ENCODE measurements at regions not wholly inside any gene's neighbourhood (a gene's known extent, or its start where the extent isn't known, plus 50 kb on each side); places are given as distances from the start of the nearest gene placed in this dataset.

- Histone ChIP-seq H3K27me3 (no peaks in the 10 kb centered on the region), H3K9me3 (no peaks in the 10 kb centered on the region), H3K27ac (no peak overlapping the region), H3K4me3 (no peak overlapping the region), H3K36me3 (no peaks in the 10 kb centered on the region), H3K4me1 (no peaks in the 10 kb centered on the region)
- TF ChIP-seq POLR2A (IDR thresholded peaks at IDR 0.05): no peak
- no peak for TF ChIP-seq CTCF (IDR thresholded peaks at IDR 0.05)
- intact Hi-C loops (cut with DNase I): no loop called here
- WGBS, 2 donors: 73 to 76% methylated on average over 2 of the region's 2 CpGs
- DNase-seq: no peak
These were observed 1313.7 kb downstream of the NCAM2 start for GRCh38 chr21:22311741-22312462.

DNA sequence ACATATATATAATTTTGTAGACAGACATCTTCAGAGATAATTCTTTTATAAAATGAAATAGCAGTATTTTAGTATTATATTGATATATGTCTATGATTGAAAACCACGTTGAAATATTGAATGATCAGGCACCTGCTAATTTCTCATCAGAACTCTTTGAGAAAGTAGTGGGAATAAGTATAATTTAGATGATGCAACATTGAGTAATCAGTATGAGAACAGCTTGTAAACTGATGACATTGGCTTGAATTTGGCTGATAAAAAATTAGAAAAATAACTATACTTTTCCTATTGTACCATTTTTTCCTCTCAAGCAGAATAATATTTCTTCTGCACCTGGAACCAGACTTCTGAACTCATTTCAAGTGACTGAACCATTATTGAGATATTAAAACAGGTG lies 1316.8 kb downstream of the NCAM2 start:
- Histone ChIP-seq H3K27me3 (no peaks in the 10 kb centered on the region), H3K4me3 (no peak overlapping the region), H3K36me3 (no peaks in the 10 kb centered on the region), H3K9me3 (peaks cover 0 to 3% (median 0%) of the 10 kb centered on the region in 3 donors), H3K27ac (no peak overlapping the region), H3K4me1 (no peaks in the 10 kb centered on the region)
- no peak for TF ChIP-seq CTCF (IDR thresholded peaks at IDR 0.05)
- no peak for DNase-seq
- 53 to 62% methylated on average over 1 of the region's 1 CpG for WGBS, 2 donors
- intact Hi-C loops (cut with DNase I): no loop called here

DNA sequence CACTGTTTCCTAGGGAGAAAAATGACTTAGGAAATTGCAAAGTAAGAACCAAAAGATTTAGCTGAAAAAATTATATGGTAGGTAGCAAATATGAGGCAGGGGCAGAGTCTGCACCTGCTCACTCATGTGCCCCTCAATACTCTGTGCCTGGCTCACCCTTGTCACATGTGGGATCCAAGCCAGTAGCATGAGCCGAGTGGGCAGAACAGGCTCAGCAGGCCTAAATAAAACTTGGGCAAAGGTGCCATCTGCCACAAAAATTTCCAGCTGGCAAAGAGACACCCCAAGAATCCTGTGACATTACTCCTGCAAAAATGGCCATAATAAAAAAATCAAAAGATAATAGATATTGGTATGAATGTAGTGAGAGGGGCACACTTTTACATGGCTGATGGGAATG lies 1321.2 kb downstream of the NCAM2 start:
- no peak overlapping the region for H3K27ac ChIP-seq
- TF ChIP-seq CTCF (IDR thresholded peaks at IDR 0.05) (no peak), POLR2A (IDR thresholded peaks at IDR 0.05) (no peak)
- H3K27me3 ChIP-seq: no peaks in the 10 kb centered on the region
- peaks cover 0 to 3% (median 0%) of the 10 kb centered on the region in 3 donors for H3K9me3 ChIP-seq
- no peaks in the 10 kb centered on the region for H3K36me3 ChIP-seq
- H3K4me1 ChIP-seq: no peaks in the 10 kb centered on the region
- H3K4me3 ChIP-seq: no peak overlapping the region
- WGBS, 2 donors: 91 to 100% methylated on average over 1 of the region's 1 CpG
- intact Hi-C loops (cut with DNase I): no loop called here
- DNase-seq: no peak

DNA sequence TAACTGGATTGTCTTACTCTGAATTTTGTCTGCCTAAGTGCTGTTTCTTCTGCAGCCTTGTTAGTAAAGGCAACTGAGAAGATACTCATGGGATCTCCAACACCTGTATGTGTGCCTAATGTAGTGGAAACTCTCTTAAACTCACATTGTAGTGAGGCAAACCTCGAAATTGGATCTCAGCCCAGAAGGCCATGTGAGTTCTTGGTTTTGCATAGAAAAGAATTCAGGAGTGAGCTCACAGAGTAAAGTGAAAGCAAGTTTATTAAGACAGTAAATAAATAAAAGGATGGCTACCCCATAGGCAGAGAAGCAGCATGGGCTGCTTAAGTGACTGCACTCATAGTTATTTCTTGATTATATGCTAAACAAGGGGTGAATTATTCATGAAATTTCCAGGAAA lies 1344.7 kb downstream of the NCAM2 start:
- WGBS, 2 donors: 9% methylated on average over 1 of the region's 1 CpG
- Histone ChIP-seq H3K4me1 (no peaks in the 10 kb centered on the region), H3K4me3 (no peak overlapping the region), H3K36me3 (no peaks in the 10 kb centered on the region), H3K9me3 (peaks cover 0 to 18% (median 5%) of the 10 kb centered on the region in 3 donors), H3K27me3 (no peaks in the 10 kb centered on the region), H3K27ac (no peak overlapping the region)
- intact Hi-C loops (cut with DNase I): no loop called here
- DNase-seq: no peak
- no peak for TF ChIP-seq POLR2A (IDR thresholded peaks at IDR 0.05)
- no peak for TF ChIP-seq CTCF (IDR thresholded peaks at IDR 0.05)

- H3K36me3 ChIP-seq: no peaks in the 10 kb centered on the region
- no peaks in the 10 kb centered on the region for H3K4me1 ChIP-seq
- no peak for DNase-seq
- H3K27me3 ChIP-seq: no peaks in the 10 kb centered on the region
- no peak overlapping the region for H3K4me3 ChIP-seq
- peaks cover 0 to 19% (median 5%) of the 10 kb centered on the region in 3 donors for H3K9me3 ChIP-seq
- intact Hi-C loops (cut with DNase I): no loop called here
- 43 to 51% methylated on average over 2 of the region's 2 CpGs for WGBS, 2 donors
- no peak overlapping the region for H3K27ac ChIP-seq
- TF ChIP-seq CTCF (IDR thresholded peaks at IDR 0.05): no peak
- TF ChIP-seq POLR2A (IDR thresholded peaks at IDR 0.05): no peak
These were observed 1345.1 kb downstream of the NCAM2 start for GRCh38 chr21:22343303-22343702.
